Neuronal stem cell (in vitro differentiated cells): ENCODE measurements at regions not wholly inside any gene's neighbourhood (a gene's known extent, or its start where the extent isn't known, plus 50 kb on each side); places are given as distances from the start of the nearest gene placed in this dataset.

Source experiments
- DNase-seq: peaks from one replicate; pipeline ENCODE4 v3.0.0-alpha.2; 2013; ENCODE audit warnings: low spot score
- H2AFZ ChIP-seq: one replicate; pipeline ENCODE4 v1.6.1; 2013; ENCODE audit warnings: mild to moderate bottlenecking, low read length, inconsistent platforms
- H2AK5ac ChIP-seq: 2 replicates; pipeline ENCODE4 v1.6.1; 2013; ENCODE audit warnings: low read depth, mild to moderate bottlenecking, inconsistent platforms, low read length, moderate library complexity, mixed read lengths
- H2BK120ac ChIP-seq: 2 replicates; pipeline ENCODE4 v1.6.1; 2013; ENCODE audit warnings: low read depth, mild to moderate bottlenecking, inconsistent platforms, low read length, moderate library complexity, mixed read lengths
- H2BK12ac ChIP-seq: one replicate; pipeline ENCODE4 v1.6.1; 2013; ENCODE audit warnings: low read length, inconsistent platforms
- H2BK15ac ChIP-seq: 2 replicates; pipeline ENCODE4 v1.6.1; 2013; ENCODE audit warnings: mild to moderate bottlenecking, low read length, inconsistent platforms, mixed read lengths
- H2BK5ac ChIP-seq: one replicate; pipeline ENCODE4 v1.6.1; 2013; ENCODE audit warnings: inconsistent platforms, mild to moderate bottlenecking, low read length, moderate library complexity
- H3K14ac ChIP-seq: one replicate; pipeline ENCODE4 v1.6.1; 2013; ENCODE audit warnings: low read length, inconsistent platforms
- H3K18ac ChIP-seq: 2 replicates; pipeline ENCODE4 v1.6.1; 2013; ENCODE audit warnings: low read length, inconsistent platforms
- H3K23ac ChIP-seq: 2 replicates; pipeline ENCODE4 v1.6.1; 2013; ENCODE audit warnings: low read depth, mild to moderate bottlenecking, mixed read lengths, low read length, inconsistent platforms; ENCODE audit not compliant: poor library complexity
- H3K27ac ChIP-seq: replicated peaks from 3 replicates; pipeline ENCODE4 v1.5.1; 2013; ENCODE audit warnings: low read length, inconsistent platforms
- H3K27me3 ChIP-seq, 3 experiments: 2 replicates each; pipeline ENCODE4 v1.6.1; 2013; ENCODE audit warnings: low read length in 3 of 3, mild to moderate bottlenecking in 2 of 3, inconsistent platforms in 1 of 3, low read depth in 1 of 3, mixed read lengths in 1 of 3, moderate library complexity in 1 of 3; ENCODE audit not compliant: control insufficient read depth in 3 of 3, insufficient read depth in 3 of 3
- H3K36me3 ChIP-seq, 2 donors: replicated peaks in 1 of 2; 2 replicates each; pipeline ENCODE4 v1.6.1; 2013; ENCODE audit warnings: low read length in 2 of 2; ENCODE audit not compliant: control insufficient read depth in 2 of 2, insufficient read depth in 2 of 2
- H3K4ac ChIP-seq: 2 replicates; pipeline ENCODE4 v1.6.1; 2013; ENCODE audit warnings: inconsistent platforms, mild to moderate bottlenecking, low read length, moderate library complexity
- H3K4me1 ChIP-seq, 2 donors: 1 replicate in 1 of 2; 2 replicates in 1 of 2; pipeline ENCODE4 v1.6.1; 2013; ENCODE audit warnings: low read length in 2 of 2, low read depth in 1 of 2; ENCODE audit not compliant: control insufficient read depth in 2 of 2, insufficient read depth in 1 of 2
- H3K4me2 ChIP-seq: one replicate; pipeline ENCODE4 v1.6.1; 2013; ENCODE audit warnings: mild to moderate bottlenecking, low read length, inconsistent platforms; ENCODE audit not compliant: insufficient read depth, poor library complexity, severe bottlenecking
- H3K4me3 ChIP-seq, 2 donors: 2 replicates each; pipeline ENCODE4 v1.5.1; 2013; ENCODE audit warnings: low read length in 2 of 2, mild to moderate bottlenecking in 2 of 2, inconsistent platforms in 1 of 2, moderate library complexity in 1 of 2
- H3K79me1 ChIP-seq: one replicate; pipeline ENCODE4 v1.6.1; 2013; ENCODE audit warnings: low read depth, mild to moderate bottlenecking, inconsistent platforms, low read length, moderate library complexity
- H3K9ac ChIP-seq: one replicate; pipeline ENCODE4 v1.6.1; 2013; ENCODE audit warnings: mild to moderate bottlenecking, low read depth, low read length, inconsistent platforms; ENCODE audit not compliant: poor library complexity
- H3K9me3 ChIP-seq, 2 donors: replicated peaks in 1 of 2; 2 replicates each; pipeline versions ENCODE3 to v1.6.1; 2013; ENCODE audit warnings: low read length in 2 of 2, mild to moderate bottlenecking in 2 of 2, inconsistent platforms in 1 of 2, low read depth in 1 of 2, mixed read lengths in 1 of 2, moderate library complexity in 1 of 2; ENCODE audit not compliant: control insufficient read depth in 2 of 2, insufficient read depth in 1 of 2
- H4K8ac ChIP-seq: one replicate; pipeline ENCODE4 v1.6.1; 2013; ENCODE audit warnings: low read depth, mild to moderate bottlenecking, inconsistent platforms, low read length, moderate library complexity
- H4K91ac ChIP-seq: one replicate; pipeline ENCODE4 v1.6.1; 2013; ENCODE audit warnings: low read length, low read depth, mild to moderate bottlenecking, inconsistent platforms; ENCODE audit not compliant: poor library complexity
- WGBS, 2 donors: extraction: QIAGEN DNeasy Blood & Tissue Kit; methylation state at CpG; one replicate each; pipeline ENCODE4 v1.1.7; 2013; ENCODE audit warnings: missing lambda C conversion rate in 2 of 2, mixed read lengths in 1 of 2; ENCODE audit not compliant: insufficient read length in 2 of 2, insufficient replicate concordance in 1 of 2; ENCODE audit errors: extremely low coverage in 2 of 2; 5-methylcytosine and 5-hydroxymethylcytosine counted together

- Histone ChIP-seq H3K79me1 (no peaks in the 10 kb centered on the region), H3K9me3 (peaks cover 0 to 5% of the 10 kb centered on the region in 2 donors), H3K36me3 (no peaks in the 10 kb centered on the region), H3K4me1 (no peaks in the 10 kb centered on the region), H3K23ac (no peak overlapping the region), H4K8ac (no peak overlapping the region), H3K9ac (no peak overlapping the region), H2BK15ac (no peak overlapping the region), H3K14ac (no peak overlapping the region), H3K18ac (no peak overlapping the region), H4K91ac (no peak overlapping the region), H3K4ac (no peak overlapping the region), H3K4me3 (no peak overlapping the region), H2AFZ (no peak overlapping the region), H3K27me3 (no peaks in the 10 kb centered on the region), H3K27ac (no peak overlapping the region), H2BK120ac (no peak overlapping the region), H2BK12ac (no peak overlapping the region), H3K4me2 (no peak overlapping the region), H2AK5ac (no peak overlapping the region), H2BK5ac (no peak overlapping the region)
- DNase-seq, result no peak
These were observed 326.2 kb downstream of the COL11A1 start for GRCh38 chr1:102782144-102782543.

DNA sequence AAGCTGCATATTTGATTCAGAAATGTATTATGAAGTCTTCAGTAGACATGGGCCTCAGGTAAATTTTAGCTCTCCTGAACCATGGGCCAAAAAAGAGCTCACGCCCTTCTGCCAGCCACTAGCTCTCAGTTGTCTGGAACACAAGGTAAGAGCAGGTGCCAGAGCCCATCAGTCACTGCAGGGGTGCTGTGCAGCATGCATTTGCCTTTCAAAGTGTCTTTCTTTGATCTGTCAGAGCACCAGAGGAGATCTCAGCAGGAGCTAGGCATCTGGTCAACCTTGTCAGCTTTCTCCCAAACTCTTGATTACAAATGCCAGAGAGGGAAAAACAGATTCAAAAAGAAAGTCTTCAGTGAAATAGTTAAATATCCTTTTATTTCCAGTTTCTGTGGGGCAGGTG lies 332.3 kb downstream of the COL11A1 start:
- Histone ChIP-seq H2BK15ac (no peak overlapping the region), H3K18ac (no peak overlapping the region), H3K23ac (no peak overlapping the region), H3K14ac (no peak overlapping the region), H3K36me3 (no peaks in the 10 kb centered on the region), H3K9me3 (no peaks in the 10 kb centered on the region), H3K4me1 (no peaks in the 10 kb centered on the region), H3K27ac (no peak overlapping the region), H4K91ac (no peak overlapping the region), H2BK120ac (no peak overlapping the region), H3K9ac (no peak overlapping the region), H3K4me3 (no peak overlapping the region), H2AFZ (no peak overlapping the region), H3K79me1 (no peaks in the 10 kb centered on the region), H4K8ac (no peak overlapping the region), H2BK5ac (no peak overlapping the region), H2BK12ac (no peak overlapping the region), H2AK5ac (no peak overlapping the region), H3K4ac (no peak overlapping the region), H3K4me2 (no peak overlapping the region), H3K27me3 (no peaks in the 10 kb centered on the region)
- no CpG with 5 or more reads among the region's 1 CpG for WGBS, 2 donors
- DNase-seq, result no peak

DNA sequence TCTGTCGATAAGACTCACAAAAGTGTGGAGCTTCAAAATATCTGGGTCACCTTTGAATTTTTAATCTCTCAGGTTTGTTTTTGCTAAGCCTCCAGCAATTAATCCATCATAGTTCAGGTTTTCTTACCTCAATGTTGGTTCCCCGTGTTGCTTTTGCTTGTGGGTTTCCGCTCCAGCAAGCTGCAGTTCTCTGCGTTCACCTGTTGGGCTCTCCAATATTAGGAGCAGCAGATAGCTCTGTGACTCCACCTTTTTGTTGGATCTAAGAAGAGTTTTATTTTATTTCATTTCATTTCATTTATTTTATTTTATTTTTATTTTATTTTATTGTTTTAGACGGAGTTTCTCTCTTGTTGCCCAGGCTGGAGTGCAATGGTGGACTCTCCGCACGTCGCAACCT lies 335.5 kb downstream of the COL11A1 start:
- WGBS, 2 donors, result no CpG with 5 or more reads among the region's 8 CpGs

DNA sequence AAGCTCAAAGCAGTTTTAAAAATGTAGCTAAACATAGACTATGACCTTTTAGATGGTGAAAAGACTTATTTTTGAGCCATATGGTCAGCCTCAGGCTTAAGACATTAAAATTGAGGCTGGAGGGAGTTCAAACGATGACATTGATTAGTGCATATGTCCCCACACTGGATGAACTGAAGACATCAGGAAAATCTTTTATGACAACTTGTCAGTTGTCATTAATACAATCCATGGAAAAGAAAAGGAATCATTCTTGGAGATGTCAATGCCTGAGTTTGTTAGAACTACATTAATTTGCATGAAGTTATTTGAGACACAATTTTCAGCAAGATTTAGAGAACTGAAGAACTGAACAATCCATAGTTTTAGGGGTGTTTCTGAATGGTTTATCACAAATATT lies 349.9 kb downstream of the COL11A1 start:
- H3K9me3 ChIP-seq, result no peaks in the 10 kb centered on the region
- no peak for DNase-seq
- no peak overlapping the region for H2BK120ac ChIP-seq
- no peak overlapping the region for H2AK5ac ChIP-seq
- no peaks in the 10 kb centered on the region for H3K36me3 ChIP-seq
- no peak overlapping the region for H3K9ac ChIP-seq
- no peaks in the 10 kb centered on the region for H3K27me3 ChIP-seq
- H4K8ac ChIP-seq, result no peak overlapping the region
- H3K23ac ChIP-seq, result no peak overlapping the region
- WGBS, 2 donors, result no CpG with 5 or more reads among the region's 1 CpG
- no peak overlapping the region for H2BK15ac ChIP-seq
- H3K4me1 ChIP-seq, result no peaks in the 10 kb centered on the region
- no peak overlapping the region for H2AFZ ChIP-seq
- no peak overlapping the region for H3K14ac ChIP-seq
- no peak overlapping the region for H3K4me2 ChIP-seq
- H2BK12ac ChIP-seq, result no peak overlapping the region
- H3K79me1 ChIP-seq, result no peaks in the 10 kb centered on the region
- H2BK5ac ChIP-seq, result no peak overlapping the region
- no peak overlapping the region for H4K91ac ChIP-seq
- H3K27ac ChIP-seq, result no peak overlapping the region
- H3K18ac ChIP-seq, result no peak overlapping the region
- H3K4ac ChIP-seq, result no peak overlapping the region
- H3K4me3 ChIP-seq, result no peak overlapping the region

More for the DNA sequence above, 335.5 kb downstream of the COL11A1 start:
- H3K79me1 ChIP-seq, result no peaks in the 10 kb centered on the region
- H3K4me1 ChIP-seq, result no peaks in the 10 kb centered on the region
- no peak overlapping the region for H3K23ac ChIP-seq
- no peak overlapping the region for H3K4ac ChIP-seq
- H2BK5ac ChIP-seq, result no peak overlapping the region
- H4K8ac ChIP-seq, result no peak overlapping the region
- no peaks in the 10 kb centered on the region for H3K27me3 ChIP-seq
- no peak overlapping the region for H3K9ac ChIP-seq
- no peak overlapping the region for H2BK120ac ChIP-seq
- H3K27ac ChIP-seq, result no peak overlapping the region
- no peak overlapping the region for H2AK5ac ChIP-seq
- H2BK15ac ChIP-seq, result no peak overlapping the region
- H3K4me3 ChIP-seq, result no peak overlapping the region
- no peaks in the 10 kb centered on the region for H3K36me3 ChIP-seq
- H2AFZ ChIP-seq, result no peak overlapping the region
- no peak overlapping the region for H3K4me2 ChIP-seq
- H3K18ac ChIP-seq, result no peak overlapping the region
- DNase-seq, result no peak
- no peak overlapping the region for H3K14ac ChIP-seq
- no peaks in the 10 kb centered on the region for H3K9me3 ChIP-seq
- H2BK12ac ChIP-seq, result no peak overlapping the region
- no peak overlapping the region for H4K91ac ChIP-seq
